ENCODE measurements at regions not wholly inside any gene's neighbourhood (a gene's known extent, or its start where the extent isn't known, plus 50 kb on each side); places are given as distances from the start of the nearest gene placed in this dataset.

- DNase-seq (ENCODE audit: low spot score) = no peak
These were observed 131.8 kb upstream of the HS6ST1 start for GRCh38 chr2:128450211-128451024.

GRCh38 chr2:128451084-128452023 lies 132.7 kb upstream of the HS6ST1 start:
- no peak for DNase-seq (ENCODE audit: low spot score)

GRCh38 chr2:128452024-128452411 lies 133.3 kb upstream of the HS6ST1 start:
- no peak for DNase-seq (ENCODE audit: low spot score)

- DNase-seq (ENCODE audit: low spot score) = no peak
These were observed 134.2 kb upstream of the HS6ST1 start for GRCh38 chr2:128452536-128453530.

- no peak for DNase-seq (ENCODE audit: low spot score)
These were observed 136.5 kb upstream of the HS6ST1 start for GRCh38 chr2:128454980-128455720.

GRCh38 chr2:128455721-128456050 lies 137.0 kb upstream of the HS6ST1 start:
- no peak for DNase-seq (ENCODE audit: low spot score)

- no peak for DNase-seq (ENCODE audit: low spot score)
These were observed 137.6 kb upstream of the HS6ST1 start for GRCh38 chr2:128456281-128456680.

GRCh38 chr2:128457006-128457604 lies 138.4 kb upstream of the HS6ST1 start:
- DNase-seq (ENCODE audit: low spot score) = no peak

GRCh38 chr2:128457716-128458115 lies 139.0 kb upstream of the HS6ST1 start:
- DNase-seq (ENCODE audit: low spot score) = no peak

- no peak for DNase-seq (ENCODE audit: low spot score)
These were observed 139.8 kb upstream of the HS6ST1 start for GRCh38 chr2:128458505-128458904.

GRCh38 chr2:128464456-128464855 lies 145.8 kb upstream of the HS6ST1 start:
- DNase-seq (ENCODE audit: low spot score) = no peak

GRCh38 chr2:128465246-128466170 lies 146.8 kb upstream of the HS6ST1 start:
- DNase-seq (ENCODE audit: low spot score) = no peak

- DNase-seq (ENCODE audit: low spot score) = no peak
These were observed 147.7 kb upstream of the HS6ST1 start for GRCh38 chr2:128466376-128466775.

GRCh38 chr2:128466776-128467175 lies 148.1 kb upstream of the HS6ST1 start:
- no peak for DNase-seq (ENCODE audit: low spot score)

- DNase-seq (ENCODE audit: low spot score) = no peak
These were observed 148.8 kb upstream of the HS6ST1 start for GRCh38 chr2:128467321-128467969.

- no peak for DNase-seq (ENCODE audit: low spot score)
These were observed 149.7 kb upstream of the HS6ST1 start for GRCh38 chr2:128468186-128468920.

GRCh38 chr2:128469203-128469602 lies 150.5 kb upstream of the HS6ST1 start:
- no peak for DNase-seq (ENCODE audit: low spot score)

GRCh38 chr2:128469875-128470274 lies 151.2 kb upstream of the HS6ST1 start:
- DNase-seq (ENCODE audit: low spot score) = no peak

All from HuH-7.5 (cell line).